K562 (cell line): ENCODE measurements at regions not wholly inside any gene's neighbourhood (a gene's known extent, or its start where the extent isn't known, plus 50 kb on each side); places are given as distances from the start of the nearest gene placed in this dataset.

Experiments
- ATAC-seq: fragments of 200-7000 bp; cut with Tn5 transposase; 3 replicates; pipeline ENCODE4 v1.9.1; 2020; ENCODE audit warnings: moderate library complexity
- BruUV-seq: library from RNA; stranded (reverse); fragments of 400-500 nt; replicated peaks from 2 replicates; lab custom pipeline; 2021; lab: Mats Ljungman, UMichigan
- CTCF ChIA-PET: fragments of 300-600 bp; formaldehyde crosslinking; extraction: SDS; loops from one replicate; lab custom pipeline; 2021; ENCODE audit warnings: low intra/inter-chr PET ratio; lab: Yijun Ruan, JAX
- POLR2A ChIA-PET: fragments of 300-600, 350-650 bp; sonication (Branson Sonifier 250); formaldehyde crosslinking; extraction: SDS; loops from one replicate; lab custom pipeline; 2021; ENCODE audit warnings: antibody characterized with exemption, inconsistent platforms; lab: Yijun Ruan, JAX
- DNase-seq, 4 experiments: peaks; one replicate each; pipeline versions ENCODE4 v3.0.0 to v3.0.0-alpha.2; 2011 to 2018; ENCODE audit warnings: low spot score in 3 of 4, mixed read lengths in 3 of 4; ENCODE audit errors: extremely low read depth in 1 of 4
- FAIRE-seq: peaks from 2 replicates; lab custom pipeline; 2011; peaks lifted over from hg19 to GRCh38; lab: Jason Lieb, UNC
- H2AFZ ChIP-seq: 2 replicates; pipeline ENCODE4 v1.6.0; 2011; ENCODE audit warnings: low read depth, low read length, control low read depth, inconsistent platforms
- H3K27ac ChIP-seq: fragments of 200-600 bp; 3 replicates; pipeline ENCODE4 v1.8.0; 2011; ENCODE audit warnings: low read depth, mild to moderate bottlenecking, control low read depth, inconsistent platforms, low read length, moderate library complexity, mixed read lengths; ENCODE audit errors: extremely low read depth
- H3K27me3 ChIP-seq, 2 experiments: fragments of 300-600 bp in 1 of 2; 2 replicates in 1 of 2; 3 replicates in 1 of 2; pipeline versions ENCODE4 v1.6.0 to v1.8.0; 2011; ENCODE audit warnings: inconsistent platforms in 2 of 2, low read length in 2 of 2, mild to moderate bottlenecking in 1 of 2, mixed read lengths in 1 of 2, moderate library complexity in 1 of 2; ENCODE audit not compliant: control insufficient read depth in 2 of 2, insufficient read depth in 2 of 2
- H3K36me3 ChIP-seq: fragments of 300-600 bp; 3 replicates; pipeline ENCODE4 v1.8.0; 2011; ENCODE audit warnings: mild to moderate bottlenecking, low read length, inconsistent platforms; ENCODE audit not compliant: control insufficient read depth, insufficient read depth
- H3K4me1 ChIP-seq, 2 experiments: fragments of 200-600 bp in 1 of 2; replicated peaks in 1 of 2; 2 replicates in 1 of 2; 3 replicates in 1 of 2; pipeline versions ENCODE4 v1.5.1 to v1.8.0; 2011; ENCODE audit warnings: inconsistent platforms in 2 of 2, low read length in 2 of 2, mild to moderate bottlenecking in 1 of 2, mixed read lengths in 1 of 2, moderate library complexity in 1 of 2; ENCODE audit not compliant: control insufficient read depth in 2 of 2, insufficient read depth in 2 of 2
- H3K4me2 ChIP-seq: 2 replicates; pipeline ENCODE4 v1.6.1; 2011; ENCODE audit warnings: low read length, control low read depth, inconsistent platforms, mixed read lengths; ENCODE audit not compliant: insufficient read depth
- H3K4me3 ChIP-seq: fragments of 200-600 bp; sonication (generic), shearing (Covaris generic); 2 replicates; pipeline ENCODE4 v1.5.1; 2016; ENCODE audit warnings: control low read depth, inconsistent platforms
- H3K79me2 ChIP-seq: fragments of 200-600 bp; 3 replicates; pipeline ENCODE4 v1.8.0; 2011; ENCODE audit warnings: low read length, inconsistent platforms; ENCODE audit not compliant: control insufficient read depth, insufficient read depth
- H3K9ac ChIP-seq, 2 experiments: 2 replicates each; pipeline versions ENCODE4 v1.6.0 to v1.6.1; 2011; ENCODE audit warnings: low read depth in 2 of 2, low read length in 2 of 2, control low read depth in 1 of 2, inconsistent platforms in 1 of 2, mild to moderate bottlenecking in 1 of 2, mixed read lengths in 1 of 2; ENCODE audit not compliant: insufficient read depth in 1 of 2
- H3K9me1 ChIP-seq: one replicate; pipeline ENCODE4 v1.6.0; 2011; ENCODE audit warnings: inconsistent platforms, mild to moderate bottlenecking, low read length, moderate library complexity; ENCODE audit not compliant: control insufficient read depth, insufficient read depth
- H3K9me3 ChIP-seq: replicated peaks from 2 replicates; pipeline ENCODE4 v1.5.1; 2011; ENCODE audit warnings: low read depth, low read length, inconsistent platforms; ENCODE audit not compliant: control insufficient read depth, insufficient read depth
- H4K20me1 ChIP-seq: replicated peaks from 2 replicates; pipeline ENCODE4 v1.6.1; 2011; ENCODE audit warnings: low read length, inconsistent platforms, mixed read lengths; ENCODE audit not compliant: control insufficient read depth, insufficient read depth
- CEBPB ChIP-seq: fragments of 450-650 bp; IDR thresholded peaks from 2 replicates; pipeline ENCODE4 v1.6.1; 2016; ENCODE audit warnings: missing genetic modification characterization, missing compliant biosample characterization
- CEBPG ChIP-seq, 3 experiments: fragments of 200-800 bp in 1 of 3; sonication (Bioruptor generic) in 1 of 3; sonication (generic) in 1 of 3; formaldehyde crosslinking in 1 of 3; IDR thresholded peaks in 2 of 3; conservative IDR thresholded peaks in 1 of 3; 2 replicates each; pipeline versions ENCODE4 v1.6.1 to v1.8.0; 2016 to 2022; ENCODE audit warnings: missing compliant biosample characterization in 2 of 3, missing genetic modification characterization in 2 of 3, mild to moderate bottlenecking in 1 of 3, missing genetic modification reagents in 1 of 3
- MAZ ChIP-seq, 2 experiments: fragments of 450-650 bp in 1 of 2; sonication (generic) in 1 of 2; formaldehyde crosslinking; IDR thresholded peaks in 1 of 2; conservative IDR thresholded peaks in 1 of 2; 2 replicates each; pipeline versions ENCODE4 v1.4.0 to v1.5.0; 2020; ENCODE audit warnings: mild to moderate bottlenecking in 1 of 2, missing genetic modification reagents in 1 of 2
- NFIC ChIP-seq: fragments of 450-650 bp; IDR thresholded peaks from 2 replicates; pipeline ENCODE4 v1.6.1; 2017; ENCODE audit warnings: mild to moderate bottlenecking, inconsistent platforms
- POLR2A ChIP-seq: fragments of 450-650 bp; conservative IDR thresholded peaks from 2 replicates; pipeline ENCODE4 v1.6.1; 2016
- RBM22 ChIP-seq: fragments of 200-400 bp; formaldehyde crosslinking; IDR thresholded peaks from 2 replicates; pipeline ENCODE4 v1.6.1; 2018; ENCODE audit warnings: low read length, low read depth; ENCODE audit not compliant: poor library complexity, severe bottlenecking
- SMC3 ChIP-seq: conservative IDR thresholded peaks from 2 replicates; pipeline ENCODE4 v1.6.1; 2011; ENCODE audit warnings: low read depth, low read length, improper control_type of control experiment; ENCODE audit not compliant: insufficient read depth
- ZBTB34 ChIP-seq: fragments of 250-450 bp; sonication (Bioruptor Pico); IDR thresholded peaks from 2 replicates; pipeline ENCODE4 v1.8.0; 2021; ENCODE audit warnings: mild to moderate bottlenecking, moderate library complexity
- ZNF584 ChIP-seq: fragments of 200-800 bp; sonication (Bioruptor generic); IDR thresholded peaks from 2 replicates; pipeline ENCODE4 v1.6.1; 2016; ENCODE audit warnings: low read depth, mild to moderate bottlenecking, missing genetic modification characterization, missing compliant biosample characterization
- WGBS: fragments of 100-300 bp; shearing (Covaris generic); methylation state at CpG from one replicate; pipeline ENCODE4 v1.1.6; 2016; ENCODE audit warnings: low coverage, mixed read lengths; ENCODE audit not compliant: insufficient coverage; ENCODE audit errors: missing lambda C conversion rate; 5-methylcytosine and 5-hydroxymethylcytosine counted together
- in situ Hi-C: fragments of 300-500 bp; cut with MboI; formaldehyde crosslinking; loops from 4 replicates; pipeline ENCODE4 v1.15.0; 2018; ENCODE audit warnings: inconsistent platforms, mixed read lengths
- intact Hi-C: fragments of 100-400 bp; cut with micrococcal nuclease; formaldehyde crosslinking; loops from 2 replicates; pipeline ENCODE4 v1.14.2; 2022
- TF ChIP-seq, protein P1 (sequence below), 2 experiments: fragments of 450-650 bp in 1 of 2; sonication (generic) in 1 of 2; formaldehyde crosslinking in 1 of 2; IDR thresholded peaks in 1 of 2; conservative IDR thresholded peaks in 1 of 2; 2 replicates each; pipeline versions ENCODE4 v1.6.1 to v1.8.1; 2016 to 2023; ENCODE audit warnings: mild to moderate bottlenecking in 2 of 2, moderate library complexity in 2 of 2, inconsistent platforms in 1 of 2, missing genetic modification reagents in 1 of 2
- TF ChIP-seq, protein P2 (sequence below): IDR thresholded peaks from 2 replicates; pipeline ENCODE4 v1.6.1; 2011; ENCODE audit warnings: borderline replicate concordance, low read depth, mild to moderate bottlenecking, moderate library complexity, low read length; ENCODE audit not compliant: insufficient read depth, poor library complexity, severe bottlenecking

DNA sequence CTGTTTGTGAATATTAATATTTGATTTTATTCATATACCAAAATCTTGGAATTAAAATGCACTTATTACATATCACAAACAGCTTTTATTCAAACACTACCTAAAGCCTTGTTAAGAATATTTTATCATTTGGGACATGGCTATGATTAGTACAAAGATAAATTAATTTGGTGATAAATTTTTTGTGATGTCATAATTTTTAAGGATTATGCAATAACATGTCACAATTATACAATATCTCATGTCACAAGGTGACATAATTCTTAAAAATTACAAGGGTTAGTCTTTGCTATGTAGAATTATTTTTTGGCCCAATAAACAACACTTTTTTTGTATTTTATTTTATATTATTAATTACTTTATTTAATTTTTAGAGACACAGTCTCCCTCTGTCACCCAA lies 113.7 kb downstream of the TMTC3 start:
- ChIA-PET POLR2A (no interaction called here), CTCF (no interaction called here)
- no peak for TF ChIP-seq CEBPG (CRISPR knock-in tag; IDR thresholded peaks at IDR 0.05)
- peak in 1 of 2 experiments; percentile 74; a peak in 3 of 4 replicates for TF ChIP-seq CEBPG (tag; conservative IDR thresholded peaks at IDR 0.05 in 1 of 2, IDR thresholded peaks at IDR 0.05 in 1 of 2)
- no peak for TF ChIP-seq RBM22
- TF ChIP-seq, protein P1, sequence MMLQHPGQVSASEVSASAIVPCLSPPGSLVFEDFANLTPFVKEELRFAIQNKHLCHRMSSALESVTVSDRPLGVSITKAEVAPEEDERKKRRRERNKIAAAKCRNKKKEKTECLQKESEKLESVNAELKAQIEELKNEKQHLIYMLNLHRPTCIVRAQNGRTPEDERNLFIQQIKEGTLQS (IDR thresholded peaks at IDR 0.05): peak; percentile 23; the same call in 1 of the 2 replicates
- TF ChIP-seq, protein P1 (CRISPR knock-in tag; conservative IDR thresholded peaks at IDR 0.05): no peak
- no peak overlapping the region for H3K9ac ChIP-seq
- no peak for DNase-seq
- H3K9me3 ChIP-seq: no peaks in the 10 kb centered on the region
- H3K4me2 ChIP-seq: no peak overlapping the region
- no peaks in the 10 kb centered on the region for H3K79me2 ChIP-seq
- BruUV-seq: no TSS peak
- intact Hi-C loops: no loop called here
- no peak overlapping the region for H3K27ac ChIP-seq
- ATAC-seq: no peak
- no peak for FAIRE-seq
- no peaks in the 10 kb centered on the region for H3K27me3 ChIP-seq
- in situ Hi-C loops: no loop called here
- H2AFZ ChIP-seq: no peak overlapping the region
- H3K9me1 ChIP-seq: no peaks in the 10 kb centered on the region
- no peaks in the 10 kb centered on the region for H4K20me1 ChIP-seq
- H3K4me1 ChIP-seq: no peaks in the 10 kb centered on the region
- H3K36me3 ChIP-seq: no peaks in the 10 kb centered on the region
- H3K4me3 ChIP-seq: no peak overlapping the region

DNA sequence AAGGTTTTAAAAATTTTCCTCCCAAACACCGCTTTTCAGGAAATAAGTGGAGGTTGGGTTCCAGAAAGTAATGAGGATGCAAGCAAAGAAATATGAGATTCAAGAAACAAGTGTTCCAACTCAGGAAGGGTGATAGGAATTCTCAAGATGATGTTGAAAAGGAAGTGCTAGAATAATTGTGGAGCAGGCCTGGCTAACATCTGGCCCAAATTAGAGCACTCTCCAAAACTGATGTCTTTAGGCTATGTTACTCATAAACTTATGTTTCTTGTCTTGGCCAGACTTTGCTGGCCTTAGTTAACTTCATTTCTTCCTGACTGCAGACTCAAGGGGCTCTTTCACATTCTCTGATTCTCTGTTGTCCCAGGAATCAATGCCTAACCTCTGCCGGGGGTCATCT lies 116.3 kb downstream of the TMTC3 start:
- Histone ChIP-seq H3K36me3 (no peaks in the 10 kb centered on the region), H3K4me2 (no peak overlapping the region), H3K79me2 (no peaks in the 10 kb centered on the region), H2AFZ (no peak overlapping the region), H3K9ac (no peak overlapping the region), H3K4me3 (no peak overlapping the region), H3K9me3 (no peaks in the 10 kb centered on the region), H3K27me3 (no peaks in the 10 kb centered on the region), H3K4me1 (no peaks in the 10 kb centered on the region), H3K9me1 (no peaks in the 10 kb centered on the region), H4K20me1 (no peaks in the 10 kb centered on the region), H3K27ac (no peak overlapping the region)
- FAIRE-seq: no peak
- intact Hi-C loops: no loop called here
- DNase-seq: no peak
- BruUV-seq: no TSS peak
- 9% methylated on average over 2 of the region's 2 CpGs for WGBS
- CTCF ChIA-PET: no interaction called here
- in situ Hi-C loops: no loop called here
- ATAC-seq: no peak
- POLR2A ChIA-PET: no interaction called here
- TF ChIP-seq CEBPB (no peak), POLR2A (no peak), MAZ (CRISPR knock-in tag; conservative IDR thresholded peaks at IDR 0.05 in 1 of 2, IDR thresholded peaks at IDR 0.05 in 1 of 2) (no peak), NFIC (no peak), ZNF584 (CRISPR knock-in tag) (no peak), SMC3 (no peak), ZBTB34 (CRISPR knock-in tag) (no peak)
- TF ChIP-seq, protein P2, sequence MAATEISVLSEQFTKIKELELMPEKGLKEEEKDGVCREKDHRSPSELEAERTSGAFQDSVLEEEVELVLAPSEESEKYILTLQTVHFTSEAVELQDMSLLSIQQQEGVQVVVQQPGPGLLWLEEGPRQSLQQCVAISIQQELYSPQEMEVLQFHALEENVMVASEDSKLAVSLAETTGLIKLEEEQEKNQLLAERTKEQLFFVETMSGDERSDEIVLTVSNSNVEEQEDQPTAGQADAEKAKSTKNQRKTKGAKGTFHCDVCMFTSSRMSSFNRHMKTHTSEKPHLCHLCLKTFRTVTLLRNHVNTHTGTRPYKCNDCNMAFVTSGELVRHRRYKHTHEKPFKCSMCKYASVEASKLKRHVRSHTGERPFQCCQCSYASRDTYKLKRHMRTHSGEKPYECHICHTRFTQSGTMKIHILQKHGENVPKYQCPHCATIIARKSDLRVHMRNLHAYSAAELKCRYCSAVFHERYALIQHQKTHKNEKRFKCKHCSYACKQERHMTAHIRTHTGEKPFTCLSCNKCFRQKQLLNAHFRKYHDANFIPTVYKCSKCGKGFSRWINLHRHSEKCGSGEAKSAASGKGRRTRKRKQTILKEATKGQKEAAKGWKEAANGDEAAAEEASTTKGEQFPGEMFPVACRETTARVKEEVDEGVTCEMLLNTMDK: no peak
